ENCODE measurements at regions not wholly inside any gene's neighbourhood (a gene's known extent, or its start where the extent isn't known, plus 50 kb on each side); places are given as distances from the start of the nearest gene placed in this dataset.

DNA sequence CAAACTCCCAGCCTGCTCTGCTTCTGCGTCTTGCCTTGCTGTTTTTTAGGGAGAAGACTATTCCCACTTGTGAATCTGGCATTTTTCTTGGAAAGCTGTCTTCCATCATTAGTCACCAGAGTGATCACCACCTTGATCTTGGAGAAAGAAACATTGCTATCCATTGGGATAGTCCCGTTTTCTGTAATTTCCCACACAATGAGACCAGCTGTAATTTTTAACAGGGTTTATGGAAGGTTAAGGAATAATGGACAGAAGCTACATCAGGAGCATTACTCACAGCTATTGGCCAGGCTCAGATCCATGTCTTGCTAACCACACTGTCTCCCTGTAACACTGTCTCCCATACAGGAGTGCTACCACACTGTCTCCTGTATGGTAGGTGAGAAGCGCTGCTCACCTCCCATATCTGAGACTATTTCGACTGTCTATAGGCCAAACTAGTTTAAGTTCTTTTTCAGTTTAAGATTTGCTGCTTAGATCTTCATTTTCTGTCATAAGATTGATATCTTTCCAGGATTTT lies 523.0 kb downstream of the SPRY1 start:
- H3K36me3 ChIP-seq (ENCODE audit: insufficient read depth, low read length), result no peaks in the 10 kb centered on the region
- H3K4me1 ChIP-seq (ENCODE audit: insufficient read depth, low read length), result no peaks in the 10 kb centered on the region
- no peak overlapping the region for H3K4me3 ChIP-seq (ENCODE audit: low read depth in 1 of 2, low read length in 2 of 2)
- H3K27me3 ChIP-seq (ENCODE audit: control insufficient read depth in 1 of 2, insufficient read depth in 2 of 2, low read length in 2 of 2), result no peaks in the 10 kb centered on the region
- H3K9me3 ChIP-seq (ENCODE audit: low read length), result no peaks in the 10 kb centered on the region
- H3K27ac ChIP-seq (ENCODE audit: low read depth, low read length), result no peak overlapping the region
- no peak overlapping the region for H3K9ac ChIP-seq (ENCODE audit: low read length)

DNA sequence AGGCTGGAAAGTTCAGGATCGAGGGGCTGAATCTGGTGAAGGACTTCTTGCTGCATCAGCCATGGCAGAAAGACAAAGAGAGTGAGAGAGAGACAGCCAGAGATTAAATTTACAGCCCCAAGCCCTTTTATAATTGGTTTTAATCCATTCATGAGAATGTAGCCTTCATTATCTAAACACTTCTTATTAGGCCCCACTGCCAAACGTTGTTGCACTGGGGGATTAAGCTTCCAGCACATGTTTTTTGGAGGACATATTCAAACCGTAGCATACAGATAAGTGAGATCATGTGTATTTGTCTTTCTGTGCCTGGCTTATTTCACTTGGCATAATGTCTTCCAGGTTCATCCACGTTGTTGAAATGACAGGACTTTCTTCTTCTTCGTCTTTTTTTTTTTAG lies 524.7 kb downstream of the SPRY1 start:
- Histone ChIP-seq H3K27ac (ENCODE audit: low read depth, low read length) (no peak overlapping the region), H3K4me1 (ENCODE audit: insufficient read depth, low read length) (no peaks in the 10 kb centered on the region), H3K27me3 (ENCODE audit: control insufficient read depth in 1 of 2, insufficient read depth in 2 of 2, low read length in 2 of 2) (no peaks in the 10 kb centered on the region), H3K36me3 (ENCODE audit: insufficient read depth, low read length) (no peaks in the 10 kb centered on the region), H3K9me3 (ENCODE audit: low read length) (no peaks in the 10 kb centered on the region), H3K4me3 (ENCODE audit: low read depth in 1 of 2, low read length in 2 of 2) (no peak overlapping the region), H3K9ac (ENCODE audit: low read length) (no peak overlapping the region)

DNA sequence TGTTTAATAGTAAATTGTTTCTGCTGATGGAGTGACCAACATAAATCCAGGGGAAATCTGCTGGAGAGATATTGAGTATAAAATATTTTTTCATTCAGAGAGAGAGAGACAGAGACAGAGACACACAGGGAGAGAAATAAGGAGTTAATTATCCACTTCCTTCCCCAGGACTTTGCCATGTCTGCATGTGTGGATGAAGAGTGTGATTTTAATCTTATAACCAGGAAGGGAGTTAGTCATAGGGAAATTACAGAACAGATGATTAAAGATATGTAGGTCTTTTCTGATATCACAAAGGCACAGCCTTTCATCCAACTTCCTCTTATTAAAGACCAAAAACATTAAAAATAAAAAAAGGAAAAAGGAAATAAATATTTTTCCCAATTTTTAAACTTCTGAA lies 526.3 kb downstream of the SPRY1 start:
- Histone ChIP-seq H3K27ac (ENCODE audit: low read depth, low read length) (no peak overlapping the region), H3K9ac (ENCODE audit: low read length) (no peak overlapping the region), H3K9me3 (ENCODE audit: low read length) (no peaks in the 10 kb centered on the region), H3K4me3 (ENCODE audit: low read depth in 1 of 2, low read length in 2 of 2) (no peak overlapping the region), H3K36me3 (ENCODE audit: insufficient read depth, low read length) (no peaks in the 10 kb centered on the region), H3K4me1 (ENCODE audit: insufficient read depth, low read length) (no peaks in the 10 kb centered on the region), H3K27me3 (ENCODE audit: control insufficient read depth in 1 of 2, insufficient read depth in 2 of 2, low read length in 2 of 2) (no peaks in the 10 kb centered on the region)

DNA sequence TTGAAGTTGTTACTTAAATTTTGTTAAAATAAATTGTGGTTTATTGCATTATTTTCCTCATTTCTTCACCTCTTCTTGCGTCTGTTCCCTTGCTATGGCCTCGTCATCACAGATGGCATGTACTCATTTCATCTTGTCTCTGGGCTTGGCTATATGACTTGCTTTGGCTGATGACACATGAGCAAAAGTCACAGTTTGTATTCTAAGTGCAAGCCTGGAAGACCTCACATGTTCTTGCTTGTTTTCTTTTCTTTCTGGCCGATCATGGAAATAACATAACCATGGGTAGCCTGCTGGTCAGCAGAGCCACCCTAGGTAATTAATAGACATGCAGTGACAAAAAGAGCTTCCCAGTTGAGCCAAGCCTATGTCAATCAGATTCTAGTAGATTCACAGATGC lies 527.9 kb downstream of the SPRY1 start:
- H3K9me3 ChIP-seq (ENCODE audit: low read length), result no peaks in the 10 kb centered on the region
- H3K27me3 ChIP-seq (ENCODE audit: control insufficient read depth in 1 of 2, insufficient read depth in 2 of 2, low read length in 2 of 2), result no peaks in the 10 kb centered on the region
- H3K36me3 ChIP-seq (ENCODE audit: insufficient read depth, low read length), result no peaks in the 10 kb centered on the region
- no peak overlapping the region for H3K4me3 ChIP-seq (ENCODE audit: low read depth in 1 of 2, low read length in 2 of 2)
- no peaks in the 10 kb centered on the region for H3K4me1 ChIP-seq (ENCODE audit: insufficient read depth, low read length)
- H3K9ac ChIP-seq (ENCODE audit: low read length), result no peak overlapping the region
- H3K27ac ChIP-seq (ENCODE audit: low read depth, low read length), result no peak overlapping the region

- Histone ChIP-seq H3K27me3 (ENCODE audit: control insufficient read depth in 1 of 2, insufficient read depth in 2 of 2, low read length in 2 of 2) (no peaks in the 10 kb centered on the region), H3K36me3 (ENCODE audit: insufficient read depth, low read length) (no peaks in the 10 kb centered on the region), H3K9me3 (ENCODE audit: low read length) (no peaks in the 10 kb centered on the region), H3K27ac (ENCODE audit: low read depth, low read length) (no peak overlapping the region), H3K9ac (ENCODE audit: low read length) (no peak overlapping the region), H3K4me3 (ENCODE audit: low read depth in 1 of 2, low read length in 2 of 2) (no peak overlapping the region), H3K4me1 (ENCODE audit: insufficient read depth, low read length) (no peaks in the 10 kb centered on the region)
Measured at GRCh38 chr4:123929565-123929964, 533.0 kb downstream of the SPRY1 start.

DNA sequence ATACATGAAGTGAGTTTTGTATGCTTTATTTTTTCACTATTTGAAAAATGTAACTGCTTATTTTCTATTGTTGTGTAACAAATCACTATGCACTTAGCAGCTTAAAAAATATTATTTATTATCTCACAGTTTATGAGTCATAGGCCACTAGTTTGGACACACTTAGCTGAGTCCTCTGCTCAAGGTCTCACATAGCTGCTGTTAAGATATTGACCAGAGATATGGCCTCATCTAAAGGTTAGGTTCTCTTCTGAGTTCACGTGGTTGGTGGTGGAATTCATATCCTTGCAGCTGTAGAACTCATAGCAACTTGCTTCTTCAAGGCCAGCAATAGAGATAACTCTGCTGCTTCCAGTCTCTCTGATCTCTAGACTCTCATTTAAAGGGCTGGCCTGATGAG lies 534.4 kb downstream of the SPRY1 start:
- H3K27me3 ChIP-seq (ENCODE audit: control insufficient read depth in 1 of 2, insufficient read depth in 2 of 2, low read length in 2 of 2), result no peaks in the 10 kb centered on the region
- H3K36me3 ChIP-seq (ENCODE audit: insufficient read depth, low read length), result no peaks in the 10 kb centered on the region
- H3K9me3 ChIP-seq (ENCODE audit: low read length), result no peaks in the 10 kb centered on the region
- H3K4me1 ChIP-seq (ENCODE audit: insufficient read depth, low read length), result no peaks in the 10 kb centered on the region
- no peak overlapping the region for H3K27ac ChIP-seq (ENCODE audit: low read depth, low read length)
- no peak overlapping the region for H3K4me3 ChIP-seq (ENCODE audit: low read depth in 1 of 2, low read length in 2 of 2)
- H3K9ac ChIP-seq (ENCODE audit: low read length), result no peak overlapping the region

- no peak overlapping the region for H3K27ac ChIP-seq (ENCODE audit: low read depth, low read length)
- no peaks in the 10 kb centered on the region for H3K27me3 ChIP-seq (ENCODE audit: control insufficient read depth in 1 of 2, insufficient read depth in 2 of 2, low read length in 2 of 2)
- H3K4me3 ChIP-seq (ENCODE audit: low read depth in 1 of 2, low read length in 2 of 2), result no peak overlapping the region
- H3K9ac ChIP-seq (ENCODE audit: low read length), result no peak overlapping the region
- H3K36me3 ChIP-seq (ENCODE audit: insufficient read depth, low read length), result no peaks in the 10 kb centered on the region
- peaks cover 15% of the 10 kb centered on the region for H3K4me1 ChIP-seq (ENCODE audit: insufficient read depth, low read length)
- no peaks in the 10 kb centered on the region for H3K9me3 ChIP-seq (ENCODE audit: low read length)
Measured at GRCh38 chr4:123934096-123934495, 537.5 kb downstream of the SPRY1 start.

GRCh38 chr4:123936621-123937043 lies 540.0 kb downstream of the SPRY1 start:
- H3K9me3 ChIP-seq (ENCODE audit: low read length), result no peaks in the 10 kb centered on the region
- no peaks in the 10 kb centered on the region for H3K27me3 ChIP-seq (ENCODE audit: control insufficient read depth in 1 of 2, insufficient read depth in 2 of 2, low read length in 2 of 2)
- H3K36me3 ChIP-seq (ENCODE audit: insufficient read depth, low read length), result no peaks in the 10 kb centered on the region
- no peak overlapping the region for H3K4me3 ChIP-seq (ENCODE audit: low read depth in 1 of 2, low read length in 2 of 2)
- peaks cover 15% of the 10 kb centered on the region for H3K4me1 ChIP-seq (ENCODE audit: insufficient read depth, low read length)
- no peak overlapping the region for H3K9ac ChIP-seq (ENCODE audit: low read length)
- H3K27ac ChIP-seq (ENCODE audit: low read depth, low read length), result no peak overlapping the region

- Histone ChIP-seq H3K9ac (ENCODE audit: low read length) (no peak overlapping the region), H3K4me1 (ENCODE audit: insufficient read depth, low read length) (peaks cover 15% of the 10 kb centered on the region), H3K27ac (ENCODE audit: low read depth, low read length) (no peak overlapping the region), H3K4me3 (ENCODE audit: low read depth in 1 of 2, low read length in 2 of 2) (no peak overlapping the region), H3K27me3 (ENCODE audit: control insufficient read depth in 1 of 2, insufficient read depth in 2 of 2, low read length in 2 of 2) (no peaks in the 10 kb centered on the region), H3K36me3 (ENCODE audit: insufficient read depth, low read length) (no peaks in the 10 kb centered on the region), H3K9me3 (ENCODE audit: low read length) (no peaks in the 10 kb centered on the region)
Measured at GRCh38 chr4:123937581-123937980, 541.0 kb downstream of the SPRY1 start.

DNA sequence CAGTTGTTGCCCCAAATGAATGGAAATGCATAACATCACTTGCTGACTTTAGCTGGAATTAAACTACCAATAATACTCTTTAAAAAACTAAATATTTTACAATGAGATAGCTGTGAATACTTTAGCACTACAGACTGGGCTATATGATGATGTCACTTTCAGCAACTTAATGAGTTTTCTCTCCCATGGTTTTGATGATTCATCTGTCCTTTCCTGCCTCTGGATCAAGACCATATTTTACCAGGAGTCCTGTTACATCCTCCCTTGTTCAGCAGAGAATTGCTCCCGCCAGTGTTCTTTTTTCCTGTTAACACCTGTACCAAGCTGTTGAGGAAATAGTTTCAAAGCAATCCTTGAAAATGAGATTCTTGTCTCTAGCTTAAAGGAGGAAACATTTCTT lies 543.0 kb downstream of the SPRY1 start:
- H3K4me3 ChIP-seq (ENCODE audit: low read depth in 1 of 2, low read length in 2 of 2), result no peak overlapping the region
- H3K27me3 ChIP-seq (ENCODE audit: control insufficient read depth in 1 of 2, insufficient read depth in 2 of 2, low read length in 2 of 2), result no peaks in the 10 kb centered on the region
- H3K9me3 ChIP-seq (ENCODE audit: low read length), result no peaks in the 10 kb centered on the region
- no peak overlapping the region for H3K27ac ChIP-seq (ENCODE audit: low read depth, low read length)
- H3K9ac ChIP-seq (ENCODE audit: low read length), result no peak overlapping the region
- no peaks in the 10 kb centered on the region for H3K36me3 ChIP-seq (ENCODE audit: insufficient read depth, low read length)
- H3K4me1 ChIP-seq (ENCODE audit: insufficient read depth, low read length), result peaks cover 15% of the 10 kb centered on the region

DNA sequence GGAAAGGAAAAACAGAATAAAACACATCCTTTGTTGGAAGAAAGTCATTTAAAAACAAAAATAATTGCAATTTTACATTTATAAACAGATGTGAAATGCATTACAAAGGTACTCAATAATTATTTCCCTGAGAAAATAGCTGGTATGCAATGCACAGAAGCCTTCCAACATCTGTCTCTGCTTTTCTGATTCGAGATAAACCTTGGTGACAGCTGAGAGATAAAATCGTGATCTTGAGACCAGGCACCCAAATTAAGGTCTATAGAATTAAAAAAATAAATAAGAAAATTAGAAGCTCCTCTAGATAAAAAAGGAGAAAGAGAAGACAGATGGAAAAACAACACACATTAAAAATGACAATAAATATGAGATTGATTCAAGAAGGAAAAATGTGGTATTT lies 544.0 kb downstream of the SPRY1 start:
- H3K36me3 ChIP-seq (ENCODE audit: insufficient read depth, low read length), result no peaks in the 10 kb centered on the region
- no peak overlapping the region for H3K4me3 ChIP-seq (ENCODE audit: low read depth in 1 of 2, low read length in 2 of 2)
- H3K27me3 ChIP-seq (ENCODE audit: control insufficient read depth in 1 of 2, insufficient read depth in 2 of 2, low read length in 2 of 2), result no peaks in the 10 kb centered on the region

GRCh38 chr4:123941306-123941705 lies 544.7 kb downstream of the SPRY1 start:
- Histone ChIP-seq H3K4me3 (ENCODE audit: low read depth in 1 of 2, low read length in 2 of 2) (no peak overlapping the region), H3K36me3 (ENCODE audit: insufficient read depth, low read length) (no peaks in the 10 kb centered on the region), H3K4me1 (ENCODE audit: insufficient read depth, low read length) (peaks cover 15% of the 10 kb centered on the region), H3K27ac (ENCODE audit: low read depth, low read length) (no peak overlapping the region), H3K9me3 (ENCODE audit: low read length) (no peaks in the 10 kb centered on the region), H3K27me3 (ENCODE audit: control insufficient read depth in 1 of 2, insufficient read depth in 2 of 2, low read length in 2 of 2) (no peaks in the 10 kb centered on the region), H3K9ac (ENCODE audit: low read length) (no peak overlapping the region)

More for the DNA sequence above, 544.0 kb downstream of the SPRY1 start:
- Histone ChIP-seq H3K9me3 (ENCODE audit: low read length) (no peaks in the 10 kb centered on the region), H3K27ac (ENCODE audit: low read depth, low read length) (no peak overlapping the region), H3K9ac (ENCODE audit: low read length) (no peak overlapping the region), H3K4me1 (ENCODE audit: insufficient read depth, low read length) (peaks cover 15% of the 10 kb centered on the region)

Data from muscle layer of colon (tissue), 2 donors.